NCI-H446 treated with DMSO at 0.1 percent for 48 hours (cell line): ENCODE measurements at regions not wholly inside any gene's neighbourhood (a gene's known extent, or its start where the extent isn't known, plus 50 kb on each side); places are given as distances from the start of the nearest gene placed in this dataset.

Experiments
- DNase-seq: peaks from one replicate; lab custom pipeline; 2025; lab: John Stamatoyannopoulos, UW

DNA sequence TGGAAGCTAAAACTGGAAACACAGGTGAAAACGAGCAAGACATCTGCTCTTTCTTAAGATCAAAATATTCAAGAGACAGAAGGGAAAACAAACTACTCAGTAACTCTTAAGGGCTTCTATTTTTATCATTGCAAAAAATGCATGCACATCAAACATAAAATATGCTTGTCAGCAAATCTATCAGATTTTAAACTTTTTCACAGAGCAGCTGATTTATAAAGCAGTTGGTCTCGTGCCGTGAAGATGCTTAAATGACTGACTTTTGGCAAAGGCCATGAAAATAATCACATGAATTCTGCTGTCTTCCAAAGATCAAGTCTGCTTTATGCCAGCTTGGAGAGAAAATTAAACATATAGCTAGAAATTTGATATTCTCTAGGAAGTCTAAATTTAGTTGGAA, 482.1 kb upstream of the HS3ST1 start:
- no peak for DNase-seq

DNA sequence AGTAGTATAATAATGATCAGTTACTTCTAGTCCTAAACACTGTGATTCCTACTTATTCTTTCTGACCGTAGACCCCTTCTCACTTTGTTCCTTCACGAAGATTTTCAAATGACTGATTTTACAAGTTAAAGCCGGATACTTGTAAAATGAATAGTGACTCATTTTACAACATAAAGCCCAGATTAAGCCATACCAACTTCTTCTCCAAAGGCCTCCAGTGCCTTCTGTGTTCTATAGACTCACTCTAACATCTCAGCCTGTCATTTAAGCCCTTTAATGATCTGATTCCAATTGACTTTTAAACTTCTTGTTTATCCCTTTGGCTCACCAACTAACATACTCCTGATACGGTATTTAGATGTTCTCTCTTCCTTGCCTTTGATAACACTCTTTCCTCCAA, 480.0 kb upstream of the HS3ST1 start:
- no peak for DNase-seq

DNA sequence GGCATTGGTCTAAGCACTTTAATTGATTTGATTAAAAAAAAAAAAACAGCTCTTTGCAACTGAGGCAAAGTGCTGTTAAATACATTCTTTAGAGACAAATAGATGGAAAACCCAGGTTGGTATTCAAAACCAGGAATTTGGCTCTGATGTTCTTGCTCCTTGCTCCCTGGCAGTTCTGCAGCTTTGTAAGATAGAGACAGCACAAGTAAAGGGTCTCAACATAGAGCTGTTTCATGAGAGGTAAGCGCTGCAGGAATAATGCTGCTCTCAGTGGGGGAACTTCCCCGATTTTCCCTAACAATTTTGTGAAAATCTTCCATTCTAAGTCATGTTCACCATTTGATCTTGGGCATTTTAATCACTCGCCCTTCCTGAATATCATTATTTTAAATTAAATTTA, 479.5 kb upstream of the HS3ST1 start:
- DNase-seq: no peak

DNA sequence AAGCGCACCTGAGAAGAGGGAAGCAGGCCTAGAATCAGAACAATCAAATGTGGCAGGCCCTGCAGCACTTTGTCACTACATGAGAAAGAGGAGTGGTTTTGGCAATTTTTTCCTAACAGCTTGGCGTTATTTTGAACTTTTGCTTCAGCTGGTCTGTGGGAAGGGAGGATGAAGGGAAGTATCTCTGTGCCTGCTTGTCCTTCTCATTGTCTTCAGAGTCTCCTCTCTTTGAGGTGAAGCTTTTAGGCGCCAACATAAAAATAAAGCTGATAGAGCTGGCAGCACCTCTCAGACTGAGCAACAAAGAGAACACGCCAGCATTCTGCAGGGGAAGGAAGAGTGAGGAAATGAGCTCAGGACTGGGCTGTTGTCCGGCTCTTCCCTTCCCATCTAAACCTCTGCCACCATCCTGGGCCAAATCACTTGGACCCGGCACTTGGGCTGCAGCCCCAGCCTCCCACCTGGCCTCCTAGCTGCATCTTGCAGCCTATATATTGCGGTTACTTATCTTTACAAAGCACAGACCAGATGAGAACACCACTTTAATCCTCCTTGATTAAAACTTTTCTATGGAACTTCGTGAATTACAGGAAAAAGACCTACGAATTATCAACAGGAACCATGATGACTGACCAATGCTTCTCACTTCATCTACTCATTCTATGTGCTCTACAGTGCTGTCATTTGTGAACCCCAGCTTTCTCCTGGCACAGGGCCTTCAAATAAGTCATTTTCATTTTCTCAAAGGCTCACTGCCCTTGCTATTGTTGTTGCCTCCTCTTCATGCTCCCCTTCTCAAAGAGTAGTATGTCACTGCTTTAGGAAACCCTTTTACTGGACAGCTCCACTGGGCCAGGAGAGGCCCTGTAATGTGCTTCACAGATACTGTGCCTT, 476.4 kb upstream of the HS3ST1 start:
- peak; percentile 15 for DNase-seq

DNA sequence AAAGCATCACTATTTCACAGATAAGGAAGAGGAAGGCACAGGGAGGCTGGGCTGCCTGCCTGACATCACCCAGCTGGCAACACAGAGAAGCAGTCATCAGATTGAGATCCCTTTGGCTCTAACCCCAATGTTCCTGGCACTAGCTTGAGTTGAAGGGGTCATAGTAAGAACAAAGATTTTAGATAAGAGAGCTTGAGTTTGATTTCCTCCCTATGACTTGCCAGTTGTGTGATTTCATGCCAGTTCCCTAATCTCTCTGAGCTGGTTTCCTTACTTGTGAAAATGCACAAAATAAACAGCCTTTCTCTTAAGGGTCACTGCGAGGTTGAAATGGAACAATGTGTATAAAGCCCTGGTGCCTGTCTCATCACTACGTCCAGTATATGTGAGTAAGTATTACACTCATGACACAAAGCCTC, 475.4 kb upstream of the HS3ST1 start:
- no peak for DNase-seq

DNA sequence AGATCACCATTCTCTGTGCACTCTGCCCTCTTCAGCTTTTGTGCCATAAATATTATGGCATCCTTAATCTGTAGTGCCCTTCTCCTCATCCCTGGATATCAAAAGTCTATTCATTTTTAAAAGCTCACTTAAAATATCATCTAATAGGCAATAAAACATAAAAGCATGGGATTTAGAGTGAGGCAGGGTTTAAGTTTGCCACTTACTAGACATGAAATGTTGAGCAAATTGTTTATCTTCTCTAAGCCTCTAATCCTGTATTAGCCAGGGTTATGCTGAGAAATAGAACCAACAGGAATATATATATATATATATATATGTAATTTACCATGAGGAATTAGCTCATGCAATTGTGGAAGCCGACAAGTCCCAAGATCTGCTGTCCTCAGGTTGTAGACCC, 472.4 kb upstream of the HS3ST1 start:
- no peak for DNase-seq

DNA sequence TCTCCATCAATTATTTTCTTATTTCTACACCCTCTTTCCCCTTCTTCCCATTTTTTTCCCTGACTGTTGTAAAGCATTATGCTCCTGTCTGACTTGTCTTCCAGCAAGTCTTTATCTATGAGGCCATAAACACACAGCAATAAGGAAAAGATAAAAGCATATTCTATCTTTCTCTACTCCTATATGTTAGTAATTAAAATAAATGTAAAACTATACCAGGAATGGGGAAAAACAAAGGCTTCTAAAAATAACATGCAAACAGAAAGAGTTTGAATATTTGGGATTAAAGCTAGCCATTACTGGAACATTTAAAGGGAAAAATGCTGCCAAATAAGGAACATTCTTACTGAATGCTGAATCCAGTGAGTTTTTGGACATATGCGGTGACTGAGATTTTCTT, 471.7 kb upstream of the HS3ST1 start:
- no peak for DNase-seq

DNA sequence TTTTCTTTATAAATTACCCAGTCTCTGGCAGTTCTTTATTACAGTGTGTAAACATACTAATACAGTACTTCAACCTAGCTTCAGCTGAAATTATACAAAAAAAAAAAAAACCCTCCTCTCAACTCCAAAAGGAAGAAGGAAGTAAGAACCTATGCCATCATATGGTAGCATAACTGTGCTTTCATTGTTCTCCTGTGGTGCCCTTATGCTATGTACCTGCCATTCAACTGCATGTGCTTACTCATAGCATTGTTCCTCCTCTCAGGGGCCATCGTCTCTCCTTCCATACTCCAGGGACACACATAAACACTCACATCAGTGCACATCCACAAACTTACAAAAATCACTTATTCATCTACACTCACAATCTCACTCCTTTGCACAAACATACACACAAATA, 470.1 kb upstream of the HS3ST1 start:
- DNase-seq: no peak

DNA sequence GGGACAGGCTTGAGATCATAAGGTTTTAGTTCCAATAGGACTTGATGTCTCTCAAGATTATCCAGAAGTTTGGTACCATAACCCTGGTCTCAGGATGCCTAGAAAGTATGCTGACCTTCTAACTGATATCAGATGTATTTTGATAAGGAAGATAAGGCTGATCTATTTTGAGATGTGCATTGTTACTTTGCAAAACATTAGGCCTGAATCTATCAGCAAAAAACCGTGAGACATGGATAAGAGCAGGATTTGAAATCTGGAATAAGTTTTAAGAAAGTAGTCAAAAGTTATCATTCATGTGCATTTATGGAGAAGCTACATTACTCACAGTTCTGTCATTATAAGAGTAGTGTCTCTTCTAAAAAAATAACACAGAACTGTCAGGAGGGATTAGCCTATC, 467.1 kb upstream of the HS3ST1 start:
- no peak for DNase-seq

DNA sequence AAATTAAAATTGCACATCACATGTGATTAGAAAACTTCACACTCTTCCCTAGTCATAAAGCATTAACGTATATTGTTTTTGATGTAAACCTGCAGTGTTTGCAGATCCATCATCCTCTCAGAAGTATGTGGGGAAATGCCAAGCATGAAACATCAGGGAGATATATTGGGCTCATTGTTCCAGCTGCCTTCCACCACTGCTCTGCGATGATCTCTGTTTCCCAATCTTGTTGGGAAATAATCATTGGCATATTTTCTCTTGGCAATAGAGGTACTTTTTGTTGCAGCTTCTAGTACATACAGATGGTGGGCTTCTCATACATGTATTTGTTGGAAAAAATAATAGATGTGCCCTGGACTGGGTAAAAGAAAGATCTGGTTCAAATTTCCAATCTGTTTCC, 466.3 kb upstream of the HS3ST1 start:
- no peak for DNase-seq

DNA sequence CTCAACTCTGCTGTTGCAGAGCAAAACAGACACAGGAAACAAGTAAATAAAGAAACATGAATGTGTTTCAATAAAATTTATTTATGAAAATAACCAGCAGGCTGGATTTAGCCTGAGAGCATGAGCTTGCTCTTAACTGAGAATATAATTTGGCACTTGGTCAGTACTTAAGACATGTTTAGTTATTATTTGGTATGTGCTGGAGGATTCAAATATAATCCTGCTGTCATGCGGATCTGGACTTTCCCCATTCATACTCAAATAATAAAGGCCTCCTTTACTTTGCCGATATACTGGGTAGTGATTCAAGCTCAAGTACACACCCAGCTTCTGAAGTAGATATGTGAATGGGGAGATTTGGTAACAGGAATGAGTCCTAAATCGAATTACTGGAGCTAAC, 465.5 kb upstream of the HS3ST1 start:
- no peak for DNase-seq

DNA sequence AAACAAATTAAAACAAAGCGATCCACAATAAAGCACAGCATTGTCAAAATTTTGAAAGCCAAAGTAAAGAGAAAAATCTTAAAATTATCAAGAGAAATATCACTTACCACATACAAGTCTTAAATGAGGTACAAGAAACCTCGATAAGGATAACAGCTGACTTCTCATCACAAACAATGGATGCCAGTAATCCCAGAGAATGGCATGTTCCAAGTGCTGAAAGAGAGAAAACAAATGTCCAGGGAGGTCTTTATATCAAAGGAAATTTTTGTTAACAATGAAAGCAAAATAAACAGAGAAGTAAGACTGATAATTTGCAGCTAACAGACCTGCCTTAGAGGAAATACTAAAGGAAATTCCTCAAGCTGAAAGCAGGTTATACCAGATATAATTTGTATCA, 460.4 kb upstream of the HS3ST1 start:
- DNase-seq: no peak

DNA sequence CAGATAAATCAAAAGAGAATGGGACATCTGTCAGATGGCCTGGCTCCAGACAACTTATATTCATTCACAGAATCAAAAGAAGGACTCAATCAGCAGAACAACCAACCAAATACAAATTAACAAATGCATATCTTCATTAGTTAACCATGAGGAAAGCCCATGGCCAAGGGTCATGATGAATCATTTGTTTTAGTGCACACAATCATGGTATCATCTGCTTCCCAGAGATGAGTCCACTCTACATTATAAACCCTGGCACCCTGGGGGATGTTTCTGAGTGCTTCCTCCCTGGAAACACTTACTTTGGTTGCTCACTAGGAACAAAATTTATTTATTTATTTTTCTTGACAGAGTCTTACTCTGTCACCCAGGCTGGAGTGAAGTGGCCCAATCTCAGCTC, 453.3 kb upstream of the HS3ST1 start:
- DNase-seq: peak; percentile 26

DNA sequence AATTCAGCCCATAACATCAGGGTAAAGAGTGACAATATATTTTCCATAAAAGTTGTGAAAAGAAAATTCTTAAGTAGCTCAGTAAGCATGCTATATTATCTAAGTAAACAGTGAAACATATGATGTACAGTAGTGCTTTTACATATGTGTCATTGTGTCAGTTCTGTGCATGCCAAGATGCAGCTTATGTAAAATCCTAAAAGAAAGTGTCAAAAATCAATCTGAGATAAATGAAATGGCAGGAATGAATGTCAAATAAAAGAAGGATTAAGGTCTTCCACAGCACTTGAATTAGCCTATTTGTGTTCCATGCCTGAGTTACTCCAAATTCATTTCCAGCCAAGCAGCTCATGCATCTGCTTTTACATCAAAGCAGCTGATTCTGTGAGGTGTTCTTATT, 452.7 kb upstream of the HS3ST1 start:
- DNase-seq: peak; percentile 6

DNA sequence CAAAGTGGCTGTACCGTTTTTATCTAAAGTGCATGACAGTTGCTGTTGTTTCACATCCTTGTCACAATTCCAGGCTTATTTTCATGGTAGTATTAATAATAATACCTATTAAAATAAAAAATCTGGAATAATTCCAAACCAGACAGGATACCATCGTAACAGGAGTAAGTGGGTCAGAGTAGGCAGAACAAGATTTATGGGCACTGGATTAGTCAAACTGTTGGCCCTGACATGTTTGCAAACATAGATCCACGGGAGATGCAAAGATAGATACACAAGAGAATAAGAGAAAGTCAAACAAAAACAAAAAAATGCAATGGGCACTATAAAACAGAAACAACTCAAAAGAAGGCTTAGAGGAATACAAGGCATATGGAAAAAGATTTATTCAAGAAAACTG, 449.5 kb upstream of the HS3ST1 start:
- DNase-seq: no peak

DNA sequence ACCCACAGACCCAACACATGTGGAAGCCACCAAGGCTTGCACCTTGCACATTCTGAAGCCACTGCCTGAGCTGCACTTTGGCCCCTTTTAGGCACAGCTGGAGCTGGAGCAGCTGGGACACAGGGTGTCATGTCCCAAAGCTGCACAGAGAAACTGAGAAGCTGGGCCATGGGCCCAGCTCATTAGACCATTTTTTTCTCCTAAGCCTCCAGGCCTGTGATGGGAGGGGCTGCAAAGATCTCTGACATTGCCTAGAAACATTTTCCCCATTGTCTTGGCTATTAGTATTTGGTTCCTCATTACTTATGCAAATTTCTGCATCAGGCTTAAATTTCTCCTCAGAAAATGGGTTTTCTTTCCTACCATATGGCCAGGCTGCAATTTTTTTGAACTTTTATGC, 447.4 kb upstream of the HS3ST1 start:
- no peak for DNase-seq

DNA sequence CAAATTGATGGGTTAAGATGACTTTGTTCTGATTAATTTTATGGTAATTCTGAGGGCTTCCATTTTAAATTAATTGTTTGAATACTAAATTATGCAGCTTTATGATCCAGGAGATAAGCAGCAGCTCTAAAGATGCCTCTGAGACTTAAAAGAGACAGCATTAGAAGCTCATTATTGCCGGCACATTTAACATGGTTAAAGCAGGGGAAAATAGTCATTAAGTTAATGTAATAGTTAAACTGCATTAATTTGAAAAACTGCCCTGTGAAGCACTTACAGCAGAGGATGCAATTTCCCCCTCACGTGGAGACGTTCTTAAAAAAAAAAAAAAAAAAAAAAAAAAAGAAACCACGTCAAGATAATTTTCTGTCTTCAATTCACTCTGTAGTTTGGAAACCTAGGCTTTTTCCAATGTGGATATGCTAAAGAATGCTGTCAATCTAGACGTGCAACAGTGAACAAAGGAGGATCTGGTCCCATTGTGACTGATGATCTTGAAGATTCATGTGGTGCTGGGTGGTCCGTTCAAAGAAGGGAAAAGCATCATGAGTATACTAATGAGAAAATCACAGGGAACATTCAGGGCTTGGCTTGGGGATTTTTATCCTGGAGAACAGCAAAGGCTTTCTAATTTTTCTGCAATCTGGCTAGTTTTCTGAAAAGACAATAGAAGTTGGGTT, 440.6 kb upstream of the HS3ST1 start:
- no peak for DNase-seq

DNA sequence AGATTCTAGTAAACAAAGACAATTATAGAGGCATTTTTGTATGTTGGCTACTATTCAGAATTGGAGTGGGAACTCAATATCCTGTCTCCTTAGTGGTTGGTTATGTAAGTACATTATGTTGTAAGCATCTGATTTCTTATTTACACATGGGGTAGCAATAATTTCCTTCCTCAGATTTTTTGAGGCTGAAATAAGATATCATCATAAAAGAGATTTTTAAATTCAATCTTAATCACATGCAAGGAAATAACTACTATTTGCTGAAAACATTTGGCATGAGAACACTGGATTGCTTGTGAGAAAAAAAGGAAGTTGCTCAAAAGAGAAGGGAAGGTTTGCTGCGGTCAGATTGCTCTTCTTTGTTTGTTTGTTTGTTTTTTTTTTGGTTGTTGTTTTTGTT, 437.7 kb upstream of the HS3ST1 start:
- DNase-seq: no peak

DNA sequence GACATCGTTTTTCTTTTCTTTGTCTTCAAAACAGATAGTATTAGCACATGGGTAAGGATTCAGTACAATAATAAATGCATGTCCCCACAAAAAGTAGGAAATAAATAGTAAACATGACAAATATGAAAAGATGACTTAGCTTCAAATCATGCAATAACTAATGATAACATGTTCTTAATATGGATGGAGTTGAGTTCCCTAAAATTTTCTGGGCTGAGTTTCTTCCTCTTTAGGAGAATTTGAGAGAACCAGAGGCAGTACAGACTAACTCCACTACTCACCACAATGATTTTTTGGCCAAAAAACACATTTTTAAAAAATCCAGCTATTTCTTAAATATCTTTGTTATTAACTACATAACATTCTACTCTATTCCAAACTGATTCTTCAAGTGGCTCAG, 432.3 kb upstream of the HS3ST1 start:
- DNase-seq: no peak

DNA sequence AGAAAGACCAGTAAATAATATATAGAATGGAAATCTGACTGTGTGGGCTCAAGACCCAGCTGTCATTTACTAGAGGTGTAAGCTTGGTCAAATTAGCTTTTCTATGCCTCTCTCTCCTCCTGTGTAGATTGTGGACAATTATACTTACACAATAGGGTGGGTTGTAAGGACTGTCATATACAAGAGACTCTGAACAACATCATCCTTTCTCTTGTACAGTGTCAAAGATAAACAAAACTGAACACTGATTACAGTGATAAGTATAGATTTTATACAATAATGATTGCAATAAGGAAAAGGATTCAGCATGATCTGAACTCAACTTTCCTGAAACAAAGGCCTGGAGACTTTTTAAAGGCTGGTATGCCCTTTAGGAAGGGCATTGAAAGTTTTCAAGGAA, 429.2 kb upstream of the HS3ST1 start:
- DNase-seq: no peak

DNA sequence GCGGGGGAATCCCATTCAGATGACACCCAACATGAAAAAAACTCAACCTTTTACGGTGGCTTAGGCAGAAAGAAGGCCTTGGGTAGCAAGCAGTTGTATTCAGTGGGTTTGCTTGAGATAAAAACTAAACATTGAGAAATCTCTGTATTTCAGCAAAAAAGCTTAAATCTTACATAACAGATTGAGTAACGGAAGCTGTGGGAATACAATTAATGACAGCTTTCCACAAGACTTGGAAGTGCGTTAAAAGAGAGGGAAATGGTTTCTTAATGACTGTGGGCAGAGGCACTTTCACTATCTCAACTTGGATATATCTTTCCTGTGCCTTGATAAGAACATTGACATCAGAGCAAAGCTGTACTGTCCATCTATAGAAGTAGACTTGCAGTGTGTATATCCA, 418.5 kb upstream of the HS3ST1 start:
- DNase-seq: no peak

DNA sequence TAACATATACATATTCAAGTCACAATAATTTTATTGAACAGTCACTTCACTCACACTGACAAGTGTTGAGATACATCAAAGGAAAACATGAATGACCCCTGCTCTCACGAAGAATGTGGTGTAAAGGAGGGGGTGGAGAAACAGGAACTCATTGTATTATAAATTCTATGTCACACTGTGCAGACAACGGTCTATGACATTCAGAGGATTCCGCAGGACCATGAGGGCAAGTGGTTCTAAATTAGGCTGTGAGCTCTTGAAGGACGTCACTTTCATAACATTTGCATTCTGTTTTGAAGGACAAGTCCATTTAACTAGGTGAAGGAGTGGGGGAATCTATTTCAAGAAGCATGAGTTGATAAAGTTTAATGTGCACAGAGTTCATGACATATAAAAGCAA, 415.2 kb upstream of the HS3ST1 start:
- no peak for DNase-seq

DNA sequence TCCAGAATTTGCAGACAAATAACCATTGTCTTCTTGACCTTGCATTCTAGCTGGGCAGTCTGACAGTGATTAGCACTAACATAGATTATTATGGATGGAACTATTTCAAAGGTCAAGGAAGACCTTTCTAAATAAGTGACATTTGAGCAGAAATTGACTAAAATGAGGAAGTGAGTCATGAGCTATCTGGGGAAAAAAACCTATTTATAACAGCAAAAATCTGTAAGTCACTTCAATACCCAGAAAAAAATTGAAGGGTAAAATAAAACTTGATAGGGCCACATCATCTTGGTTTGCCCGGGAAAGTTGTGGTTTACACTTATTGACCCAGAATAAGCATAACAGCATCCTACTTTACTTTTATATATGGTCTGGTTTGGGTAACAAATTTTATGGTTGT, 414.6 kb upstream of the HS3ST1 start:
- no peak for DNase-seq
